ENCODE measurements at regions not wholly inside any gene's neighbourhood (a gene's known extent, or its start where the extent isn't known, plus 50 kb on each side); places are given as distances from the start of the nearest gene placed in this dataset.

DNA sequence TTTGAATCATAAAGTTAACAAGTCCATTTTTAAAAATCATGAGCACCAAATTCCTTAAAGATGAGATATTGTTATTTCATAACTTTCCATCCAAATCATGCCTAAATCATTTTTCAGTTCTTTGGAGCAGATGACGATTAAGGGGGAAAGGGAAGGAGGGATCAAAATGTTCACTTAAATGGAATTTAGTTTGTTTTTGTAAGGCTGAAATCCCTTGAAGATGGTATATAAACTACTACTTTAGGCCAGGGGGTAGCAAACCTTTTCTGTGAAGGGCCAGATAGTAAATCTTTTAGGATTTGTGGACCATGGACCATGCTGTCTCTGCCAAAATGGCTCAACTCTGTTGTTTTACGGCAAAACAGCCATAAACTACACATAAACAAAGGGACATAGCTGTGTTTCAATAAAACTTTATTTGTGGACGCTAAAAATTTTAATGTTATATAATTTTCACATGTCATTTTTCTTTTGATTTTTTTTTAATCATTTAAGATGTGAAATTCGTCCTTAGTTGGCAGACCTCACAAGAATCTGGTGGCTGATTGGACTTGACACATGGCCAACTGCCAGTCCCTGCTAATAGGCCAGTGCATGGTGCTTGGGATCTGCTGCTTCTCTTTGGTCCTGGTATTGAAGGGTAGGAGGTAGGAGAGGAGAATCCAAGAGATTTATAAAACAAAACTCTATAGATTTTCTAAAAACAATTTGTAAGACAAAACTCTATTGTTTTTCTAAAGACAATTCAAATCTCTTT, 52.0 kb upstream of the RTN4 start:
- DNase-seq (ENCODE audit: low read depth in 4 of 4, low spot score in 3 of 4) = no peak

DNA sequence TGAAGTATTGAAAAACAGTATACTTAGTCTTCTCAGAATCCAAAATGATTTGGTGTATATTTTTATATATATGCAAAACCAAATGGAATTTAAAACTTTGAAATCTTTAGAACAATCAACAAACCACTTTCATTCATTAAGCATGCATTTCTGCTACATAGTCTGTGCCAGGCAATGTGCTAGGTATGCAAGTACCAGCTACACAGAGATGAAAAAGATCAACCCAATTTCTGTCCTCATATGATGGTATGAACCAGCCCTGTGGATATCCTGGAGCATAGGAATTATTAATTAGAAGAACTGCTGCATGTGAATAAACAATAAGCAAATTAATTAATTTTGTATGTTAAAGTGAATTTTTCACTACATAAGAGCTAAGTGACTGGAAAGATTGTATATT, 51.2 kb upstream of the RTN4 start:
- DNase-seq (ENCODE audit: low read depth in 4 of 4, low spot score in 3 of 4) = no peak

DNA sequence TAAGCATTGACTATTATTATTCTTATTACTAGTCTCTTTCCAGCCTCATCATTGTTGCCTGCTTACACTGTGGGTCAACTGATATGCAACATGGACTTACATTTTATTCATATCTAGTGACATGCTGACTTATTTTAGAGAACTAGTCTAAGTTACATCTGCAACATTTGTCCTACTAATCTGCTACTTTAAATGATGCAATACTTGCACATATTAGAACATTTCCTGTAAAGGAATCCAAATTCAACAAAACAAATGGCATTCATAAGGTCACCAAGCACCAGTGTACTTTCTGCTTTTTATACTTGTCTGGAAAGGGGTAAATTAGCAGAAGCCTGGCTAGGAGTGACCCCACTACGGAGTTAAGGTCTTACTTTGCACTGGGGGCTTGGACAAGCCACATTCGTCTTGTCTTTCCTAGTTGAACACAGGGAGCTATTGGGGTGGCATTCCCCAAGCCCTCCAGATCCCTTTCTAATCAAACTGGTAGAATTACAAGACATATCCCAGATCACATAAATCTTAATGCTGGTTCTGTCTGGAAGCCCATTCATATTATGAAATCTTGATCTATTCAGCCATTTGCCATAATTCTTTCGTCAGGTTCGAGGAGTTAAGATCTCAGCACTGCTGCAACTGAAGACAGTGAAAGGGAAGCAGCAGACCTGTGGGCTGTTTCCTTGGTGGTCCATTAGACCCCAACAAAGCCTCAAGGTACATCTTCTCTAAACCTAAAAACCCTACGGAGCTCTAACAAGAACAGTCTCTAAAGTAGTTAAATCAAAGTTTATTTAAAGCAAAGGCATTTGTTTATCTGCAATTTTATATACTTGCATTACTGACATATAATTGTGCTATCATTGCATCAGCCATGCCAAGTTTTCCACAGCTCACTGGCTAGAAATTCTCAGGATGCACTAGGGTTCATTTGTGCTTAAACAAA, 49.9 kb upstream of the RTN4 start:
- DNase-seq (ENCODE audit: low read depth in 4 of 4, low spot score in 3 of 4) = no peak

All from left renal pelvis (tissue), 4 donors.